ENCODE measurements at regions not wholly inside any gene's neighbourhood (a gene's known extent, or its start where the extent isn't known, plus 50 kb on each side); places are given as distances from the start of the nearest gene placed in this dataset.

GRCh38 chr5:103834216-103834615, 271.6 kb upstream of the NUDT12 start:
- no peak for TF ChIP-seq CTCF (IDR thresholded peaks at IDR 0.05; ENCODE audit: insufficient read depth, low read depth, low read length)
- TF ChIP-seq EZH2 (IDR thresholded peaks at IDR 0.05; ENCODE audit: insufficient read depth, low read length): no peak

All from astrocyte (in vitro differentiated cells and primary cell).